HEK293 (cell line): ENCODE measurements at regions not wholly inside any gene's neighbourhood (a gene's known extent, or its start where the extent isn't known, plus 50 kb on each side); places are given as distances from the start of the nearest gene placed in this dataset.

Source experiments
- ATF2 ChIP-seq: fragments of 450-650 bp; formaldehyde crosslinking; IDR thresholded peaks from 2 replicates; pipeline ENCODE4 v1.5.1; 2016; ENCODE audit warnings: missing biosample characterization, missing genetic modification characterization, low read depth
- CTCF ChIP-seq: fragments of 450-650 bp; formaldehyde crosslinking; IDR thresholded peaks from 2 replicates; pipeline ENCODE4 v1.5.1; 2016; ENCODE audit warnings: missing biosample characterization, missing genetic modification characterization
- KLF9 ChIP-seq: fragments of 450-650 bp; formaldehyde crosslinking; IDR thresholded peaks from 2 replicates; pipeline ENCODE4 v1.5.1; 2016; ENCODE audit warnings: missing biosample characterization, missing genetic modification characterization, low read depth
- ZBTB7A ChIP-seq: fragments of 450-650 bp; formaldehyde crosslinking; IDR thresholded peaks from 2 replicates; pipeline ENCODE4 v1.5.1; 2016; ENCODE audit warnings: low read depth, missing biosample characterization, missing genetic modification characterization

GRCh38 chr1:80417671-80418070 lies 1383.1 kb upstream of the ADGRL2 start:
- no peak for TF ChIP-seq CTCF (tag by site-specific recombination)
- TF ChIP-seq ZBTB7A (tag by site-specific recombination) = no peak
- TF ChIP-seq KLF9 (tag by site-specific recombination) = no peak
- no peak for TF ChIP-seq ATF2
